K562 (cell line): ENCODE measurements at regions not wholly inside any gene's neighbourhood (a gene's known extent, or its start where the extent isn't known, plus 50 kb on each side); places are given as distances from the start of the nearest gene placed in this dataset.

Source experiments
- HMGN3 ChIP-seq: IDR thresholded peaks from 2 replicates; pipeline ENCODE4 v1.6.1; 2011; ENCODE audit warnings: borderline replicate concordance, low read depth, mild to moderate bottlenecking, mixed read lengths, low read length; ENCODE audit not compliant: insufficient read length; ENCODE audit errors: extremely low read depth
- KAT2B ChIP-seq: IDR thresholded peaks from one replicate; pipeline ENCODE4 v1.6.1; 2012; ENCODE audit warnings: low read depth, mild to moderate bottlenecking, control low read depth, inconsistent platforms, low read length, moderate library complexity
- MAFF ChIP-seq: IDR thresholded peaks from 2 replicates; pipeline ENCODE4 v1.6.1; 2012; ENCODE audit warnings: low read length, improper control_type of control experiment
- RBM15 ChIP-seq: fragments of 200-400 bp; formaldehyde crosslinking; IDR thresholded peaks from 2 replicates; pipeline ENCODE4 v1.6.1; 2018; ENCODE audit warnings: mild to moderate bottlenecking, low read length, moderate library complexity; ENCODE audit not compliant: insufficient read depth
- SMARCE1 ChIP-seq: fragments of 450-650 bp; IDR thresholded peaks from 2 replicates; pipeline ENCODE4 v1.7.1; 2016; ENCODE audit warnings: mild to moderate bottlenecking
- ZNF77 ChIP-seq: fragments of 250-450 bp; sonication (Bioruptor Pico); IDR thresholded peaks from 2 replicates; pipeline ENCODE4 v1.5.0; 2020
- TF ChIP-seq, protein P1 (sequence below): fragments of 450-650 bp; IDR thresholded peaks from 2 replicates; pipeline ENCODE4 v1.6.1; 2017; ENCODE audit warnings: antibody characterized with exemption, mild to moderate bottlenecking
- TF ChIP-seq, protein P2 (sequence below): IDR thresholded peaks from 3 replicates; pipeline ENCODE4 v1.6.1; 2011; ENCODE audit warnings: borderline replicate concordance, mild to moderate bottlenecking; ENCODE audit not compliant: insufficient read length, insufficient read depth
- TF ChIP-seq, protein P3 (sequence below): sonication (generic); formaldehyde crosslinking; IDR thresholded peaks from 2 replicates; pipeline ENCODE4 v1.8.1; 2022; ENCODE audit warnings: missing genetic modification reagents
- TF ChIP-seq, protein P4 (sequence below): fragments of 450-650 bp; formaldehyde crosslinking; IDR thresholded peaks from 2 replicates; pipeline ENCODE4 v1.4.0; 2020; ENCODE audit warnings: mild to moderate bottlenecking, moderate library complexity

DNA sequence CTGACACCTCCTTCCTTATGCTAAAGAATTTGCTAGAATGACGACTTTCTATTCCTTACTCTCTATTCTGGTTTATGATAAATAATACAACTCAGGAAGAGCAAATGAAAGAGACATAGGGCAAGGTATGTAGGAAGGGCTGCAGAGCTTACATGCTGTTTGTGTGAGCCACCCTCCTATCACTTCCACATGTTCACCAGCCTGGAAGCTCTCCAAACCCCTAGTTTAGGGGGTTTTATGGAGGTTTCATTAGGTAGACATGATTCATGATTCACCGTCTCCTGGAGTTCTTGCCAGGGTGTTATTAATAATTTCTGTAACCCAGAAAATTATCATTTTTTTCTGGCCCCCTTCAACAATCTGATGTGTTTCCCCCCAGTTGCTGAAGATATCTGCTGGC lies 172.1 kb upstream of the COL8A1 start (continued):
- TF ChIP-seq MAFF (no peak), RBM15 (no peak), ZNF77 (CRISPR knock-in tag) (no peak), HMGN3 (no peak), KAT2B (no peak), SMARCE1 (no peak)
- TF ChIP-seq, protein P1, sequence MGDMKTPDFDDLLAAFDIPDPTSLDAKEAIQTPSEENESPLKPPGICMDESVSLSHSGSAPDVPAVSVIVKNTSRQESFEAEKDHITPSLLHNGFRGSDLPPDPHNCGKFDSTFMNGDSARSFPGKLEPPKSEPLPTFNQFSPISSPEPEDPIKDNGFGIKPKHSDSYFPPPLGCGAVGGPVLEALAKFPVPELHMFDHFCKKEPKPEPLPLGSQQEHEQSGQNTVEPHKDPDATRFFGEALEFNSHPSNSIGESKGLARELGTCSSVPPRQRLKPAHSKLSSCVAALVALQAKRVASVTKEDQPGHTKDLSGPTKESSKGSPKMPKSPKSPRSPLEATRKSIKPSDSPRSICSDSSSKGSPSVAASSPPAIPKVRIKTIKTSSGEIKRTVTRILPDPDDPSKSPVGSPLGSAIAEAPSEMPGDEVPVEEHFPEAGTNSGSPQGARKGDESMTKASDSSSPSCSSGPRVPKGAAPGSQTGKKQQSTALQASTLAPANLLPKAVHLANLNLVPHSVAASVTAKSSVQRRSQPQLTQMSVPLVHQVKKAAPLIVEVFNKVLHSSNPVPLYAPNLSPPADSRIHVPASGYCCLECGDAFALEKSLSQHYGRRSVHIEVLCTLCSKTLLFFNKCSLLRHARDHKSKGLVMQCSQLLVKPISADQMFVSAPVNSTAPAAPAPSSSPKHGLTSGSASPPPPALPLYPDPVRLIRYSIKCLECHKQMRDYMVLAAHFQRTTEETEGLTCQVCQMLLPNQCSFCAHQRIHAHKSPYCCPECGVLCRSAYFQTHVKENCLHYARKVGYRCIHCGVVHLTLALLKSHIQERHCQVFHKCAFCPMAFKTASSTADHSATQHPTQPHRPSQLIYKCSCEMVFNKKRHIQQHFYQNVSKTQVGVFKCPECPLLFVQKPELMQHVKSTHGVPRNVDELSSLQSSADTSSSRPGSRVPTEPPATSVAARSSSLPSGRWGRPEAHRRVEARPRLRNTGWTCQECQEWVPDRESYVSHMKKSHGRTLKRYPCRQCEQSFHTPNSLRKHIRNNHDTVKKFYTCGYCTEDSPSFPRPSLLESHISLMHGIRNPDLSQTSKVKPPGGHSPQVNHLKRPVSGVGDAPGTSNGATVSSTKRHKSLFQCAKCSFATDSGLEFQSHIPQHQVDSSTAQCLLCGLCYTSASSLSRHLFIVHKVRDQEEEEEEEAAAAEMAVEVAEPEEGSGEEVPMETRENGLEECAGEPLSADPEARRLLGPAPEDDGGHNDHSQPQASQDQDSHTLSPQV, result no peak
- TF ChIP-seq, protein P2, sequence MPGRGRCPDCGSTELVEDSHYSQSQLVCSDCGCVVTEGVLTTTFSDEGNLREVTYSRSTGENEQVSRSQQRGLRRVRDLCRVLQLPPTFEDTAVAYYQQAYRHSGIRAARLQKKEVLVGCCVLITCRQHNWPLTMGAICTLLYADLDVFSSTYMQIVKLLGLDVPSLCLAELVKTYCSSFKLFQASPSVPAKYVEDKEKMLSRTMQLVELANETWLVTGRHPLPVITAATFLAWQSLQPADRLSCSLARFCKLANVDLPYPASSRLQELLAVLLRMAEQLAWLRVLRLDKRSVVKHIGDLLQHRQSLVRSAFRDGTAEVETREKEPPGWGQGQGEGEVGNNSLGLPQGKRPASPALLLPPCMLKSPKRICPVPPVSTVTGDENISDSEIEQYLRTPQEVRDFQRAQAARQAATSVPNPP, result no peak
- TF ChIP-seq, protein P3, sequence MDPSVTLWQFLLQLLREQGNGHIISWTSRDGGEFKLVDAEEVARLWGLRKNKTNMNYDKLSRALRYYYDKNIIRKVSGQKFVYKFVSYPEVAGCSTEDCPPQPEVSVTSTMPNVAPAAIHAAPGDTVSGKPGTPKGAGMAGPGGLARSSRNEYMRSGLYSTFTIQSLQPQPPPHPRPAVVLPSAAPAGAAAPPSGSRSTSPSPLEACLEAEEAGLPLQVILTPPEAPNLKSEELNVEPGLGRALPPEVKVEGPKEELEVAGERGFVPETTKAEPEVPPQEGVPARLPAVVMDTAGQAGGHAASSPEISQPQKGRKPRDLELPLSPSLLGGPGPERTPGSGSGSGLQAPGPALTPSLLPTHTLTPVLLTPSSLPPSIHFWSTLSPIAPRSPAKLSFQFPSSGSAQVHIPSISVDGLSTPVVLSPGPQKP (CRISPR knock-in tag), result no peak
- TF ChIP-seq, protein P4, sequence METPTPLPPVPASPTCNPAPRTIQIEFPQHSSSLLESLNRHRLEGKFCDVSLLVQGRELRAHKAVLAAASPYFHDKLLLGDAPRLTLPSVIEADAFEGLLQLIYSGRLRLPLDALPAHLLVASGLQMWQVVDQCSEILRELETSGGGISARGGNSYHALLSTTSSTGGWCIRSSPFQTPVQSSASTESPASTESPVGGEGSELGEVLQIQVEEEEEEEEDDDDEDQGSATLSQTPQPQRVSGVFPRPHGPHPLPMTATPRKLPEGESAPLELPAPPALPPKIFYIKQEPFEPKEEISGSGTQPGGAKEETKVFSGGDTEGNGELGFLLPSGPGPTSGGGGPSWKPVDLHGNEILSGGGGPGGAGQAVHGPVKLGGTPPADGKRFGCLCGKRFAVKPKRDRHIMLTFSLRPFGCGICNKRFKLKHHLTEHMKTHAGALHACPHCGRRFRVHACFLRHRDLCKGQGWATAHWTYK, result no peak
